Transverse colon (tissue), 4 donors: ENCODE measurements at regions not wholly inside any gene's neighbourhood (a gene's known extent, or its start where the extent isn't known, plus 50 kb on each side); places are given as distances from the start of the nearest gene placed in this dataset.

Experiments used
- EP300 ChIP-seq: sonication (generic); formaldehyde crosslinking; IDR thresholded peaks from one replicate; pipeline ENCODE4 v1.6.1; 2017; ENCODE audit warnings: antibody characterized with exemption, low read depth
- POLR2AphosphoS5 ChIP-seq, 3 donors: sonication (generic); formaldehyde crosslinking; IDR thresholded peaks; one replicate each; pipeline ENCODE4 v1.6.1; 2016; ENCODE audit warnings: antibody characterized with exemption in 3 of 3
- TF ChIP-seq, protein P1 (sequence below), 5 experiments: fragments of 200-600 bp in 3 of 5; fragments of 450-650 bp in 2 of 5; sonication (generic) in 3 of 5; IDR thresholded peaks; 1 replicate in 2 of 5; 2 replicates in 3 of 5; pipeline ENCODE4 v1.5.1; 2016 to 2017; ENCODE audit warnings: antibody characterized with exemption in 5 of 5, inconsistent platforms in 3 of 5, mild to moderate bottlenecking in 2 of 5, moderate library complexity in 1 of 5

DNA sequence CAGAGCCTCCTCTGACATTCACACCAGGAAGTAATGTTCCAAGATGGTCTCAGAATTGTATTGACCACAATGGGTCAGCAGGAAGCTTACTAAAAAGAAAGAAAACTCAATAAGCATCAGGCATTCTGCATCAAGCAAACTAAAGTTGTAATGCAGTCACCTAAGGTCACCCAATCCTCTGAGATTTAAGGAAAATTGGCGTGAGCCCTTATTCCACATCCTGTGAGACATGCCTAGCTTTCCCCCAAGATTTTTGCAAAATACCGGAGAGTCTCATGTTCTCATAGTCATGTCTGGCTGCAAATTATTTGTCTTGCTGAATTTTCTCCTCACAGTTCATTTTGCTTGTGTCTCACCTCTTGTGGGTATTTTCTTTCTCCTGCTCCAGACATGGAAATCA lies 417.1 kb upstream of the SOX9 start:
- TF ChIP-seq, protein P1, sequence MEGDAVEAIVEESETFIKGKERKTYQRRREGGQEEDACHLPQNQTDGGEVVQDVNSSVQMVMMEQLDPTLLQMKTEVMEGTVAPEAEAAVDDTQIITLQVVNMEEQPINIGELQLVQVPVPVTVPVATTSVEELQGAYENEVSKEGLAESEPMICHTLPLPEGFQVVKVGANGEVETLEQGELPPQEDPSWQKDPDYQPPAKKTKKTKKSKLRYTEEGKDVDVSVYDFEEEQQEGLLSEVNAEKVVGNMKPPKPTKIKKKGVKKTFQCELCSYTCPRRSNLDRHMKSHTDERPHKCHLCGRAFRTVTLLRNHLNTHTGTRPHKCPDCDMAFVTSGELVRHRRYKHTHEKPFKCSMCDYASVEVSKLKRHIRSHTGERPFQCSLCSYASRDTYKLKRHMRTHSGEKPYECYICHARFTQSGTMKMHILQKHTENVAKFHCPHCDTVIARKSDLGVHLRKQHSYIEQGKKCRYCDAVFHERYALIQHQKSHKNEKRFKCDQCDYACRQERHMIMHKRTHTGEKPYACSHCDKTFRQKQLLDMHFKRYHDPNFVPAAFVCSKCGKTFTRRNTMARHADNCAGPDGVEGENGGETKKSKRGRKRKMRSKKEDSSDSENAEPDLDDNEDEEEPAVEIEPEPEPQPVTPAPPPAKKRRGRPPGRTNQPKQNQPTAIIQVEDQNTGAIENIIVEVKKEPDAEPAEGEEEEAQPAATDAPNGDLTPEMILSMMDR (IDR thresholded peaks at IDR 0.05): no peak
- TF ChIP-seq POLR2AphosphoS5 (IDR thresholded peaks at IDR 0.05) (no peak), EP300 (no peak)
